Cardiac septum (tissue), 1 donor: ENCODE measurements at regions not wholly inside any gene's neighbourhood (a gene's known extent, or its start where the extent isn't known, plus 50 kb on each side); places are given as distances from the start of the nearest gene placed in this dataset.

Experiments used
- DNase-seq: peaks from one replicate; pipeline ENCODE4 v3.0.0-alpha.2; 2020; ENCODE audit warnings: low spot score
- intact Hi-C: fragments of 100-400 bp; cut with DNase I; formaldehyde crosslinking; loops from one replicate; pipeline ENCODE4 v1.14.0; 2022
- donor health status: DM: no; HTN: no; CAD: no.

- no peak for DNase-seq
These were observed 208.3 kb upstream of the PMFBP1 start for GRCh38 chr16:72380283-72380682.

DNA sequence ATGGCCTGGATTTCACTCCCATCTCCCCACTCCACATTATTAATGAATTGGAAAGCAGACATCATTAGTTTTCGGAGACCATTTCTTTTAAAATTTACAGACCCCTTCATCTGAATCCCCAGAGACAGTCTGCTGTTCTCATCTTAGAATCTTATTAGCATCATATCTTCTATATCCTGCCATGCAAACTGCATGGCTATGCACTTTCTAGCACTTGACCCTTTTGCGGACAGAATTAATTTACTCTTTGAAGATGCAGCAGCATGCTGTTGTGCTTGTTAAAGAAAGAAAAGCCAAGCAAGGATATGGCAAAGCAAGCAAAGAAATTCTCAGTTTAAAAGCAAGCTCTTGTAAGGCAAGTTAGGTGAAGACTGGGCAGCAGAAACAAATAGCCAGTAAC is 201.2 kb upstream of the PMFBP1 start:
- intact Hi-C loops: no loop called here
- no peak for DNase-seq

More at GRCh38 chr16:72380283-72380682, 208.3 kb upstream of the PMFBP1 start:
- intact Hi-C loops: no loop called here

- no peak for DNase-seq
- intact Hi-C loops: no loop called here
These were observed 200.4 kb upstream of the PMFBP1 start for GRCh38 chr16:72372087-72373045.

DNA sequence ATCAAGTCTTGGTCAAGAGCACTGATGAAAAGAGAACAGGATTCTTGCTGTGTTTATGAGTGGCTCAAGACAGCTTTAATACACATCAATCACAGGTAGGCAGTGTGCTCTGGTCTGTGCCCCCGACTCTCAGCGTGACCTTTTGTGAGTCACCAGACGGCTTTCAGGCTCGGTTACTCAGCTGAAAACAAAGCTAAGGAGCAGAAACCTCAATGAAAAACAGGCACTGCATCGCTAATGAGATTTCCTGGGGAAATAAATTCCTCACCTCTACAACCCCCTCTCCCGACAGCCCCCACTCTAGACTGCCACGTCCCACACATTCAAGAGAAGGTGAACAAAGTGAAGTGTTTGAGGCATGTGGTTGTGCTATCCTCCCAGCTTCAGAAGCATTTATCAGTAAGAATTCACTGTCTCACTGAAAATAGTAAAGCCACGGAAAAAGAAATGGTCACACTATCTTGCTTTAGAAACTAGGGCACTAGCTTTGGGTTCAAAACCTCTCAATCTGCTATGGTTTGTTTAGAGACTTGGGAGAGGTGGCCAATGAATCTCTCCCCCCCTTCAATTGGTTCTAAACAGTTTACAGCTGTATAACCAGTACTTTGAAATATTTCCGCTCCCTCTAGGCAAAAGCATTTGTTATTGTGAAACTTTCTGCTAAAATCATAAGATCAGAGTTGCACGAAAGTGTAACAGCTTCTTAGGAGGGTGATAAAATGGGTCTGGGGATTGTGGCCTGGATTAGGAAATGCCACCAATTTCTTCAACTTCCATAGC is 199.5 kb upstream of the PMFBP1 start:
- intact Hi-C loops: no loop called here
- DNase-seq: no peak

DNA sequence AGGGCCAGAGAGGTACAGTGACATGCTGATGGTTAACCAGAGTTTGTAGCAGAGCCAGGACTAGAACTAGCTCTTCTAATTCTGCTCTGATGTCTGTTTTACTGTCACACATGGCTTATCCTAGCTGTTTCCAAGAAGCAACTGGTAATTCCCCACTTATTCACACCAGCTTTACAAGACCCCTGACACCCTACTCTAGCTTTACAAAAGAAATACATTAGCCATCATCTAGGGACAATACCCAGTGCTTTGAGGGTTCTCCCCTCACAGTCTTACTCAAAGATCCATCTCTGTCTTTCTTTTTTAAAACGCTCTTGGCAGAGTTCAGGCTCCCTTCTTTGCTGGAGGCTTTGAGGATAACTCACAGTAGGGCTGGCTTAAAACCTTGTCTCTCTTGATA is 197.3 kb upstream of the PMFBP1 start:
- intact Hi-C loops: no loop called here

GRCh38 chr16:72367851-72368250 is 195.9 kb upstream of the PMFBP1 start:
- intact Hi-C loops: no loop called here
- no peak for DNase-seq

More for the DNA sequence above, 197.3 kb upstream of the PMFBP1 start:
- DNase-seq: no peak

DNA sequence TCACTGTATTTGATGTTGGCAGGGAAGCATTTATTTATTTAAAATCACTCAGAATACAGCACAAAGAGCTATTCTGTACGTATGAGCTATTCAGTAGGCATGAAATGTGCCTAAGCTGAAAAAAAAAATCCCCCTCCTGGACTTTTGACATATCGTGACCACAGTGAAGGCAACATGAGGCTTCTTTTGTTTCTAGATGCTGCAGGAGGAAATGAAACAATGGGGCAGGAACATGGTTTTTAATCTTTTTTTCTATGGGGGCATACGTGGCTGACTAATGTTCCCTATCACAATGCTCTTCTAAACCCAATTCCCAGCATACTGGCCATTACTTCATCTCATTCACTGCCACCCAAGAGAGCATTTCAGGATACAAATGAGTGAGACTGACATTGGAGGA is 191.0 kb upstream of the PMFBP1 start:
- intact Hi-C loops: no loop called here

DNA sequence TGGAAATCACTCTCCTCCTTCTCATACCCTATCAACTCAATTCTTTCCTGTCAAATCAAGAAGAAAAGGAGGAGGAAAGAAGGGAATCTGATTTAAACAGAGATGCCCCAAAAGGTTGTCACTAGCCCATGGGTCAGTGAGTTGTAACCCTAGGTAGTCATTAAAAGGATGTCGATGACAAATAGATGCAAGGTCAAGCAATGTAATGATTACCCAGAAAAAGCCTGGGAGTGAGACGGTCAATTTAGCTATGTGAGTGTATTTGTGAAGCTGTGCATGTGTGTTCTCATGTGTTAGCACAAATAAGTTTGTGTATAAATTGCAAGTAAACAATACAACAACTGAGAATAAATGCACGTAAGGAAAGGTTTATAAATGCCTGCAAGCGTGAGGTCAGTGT is 190.5 kb upstream of the PMFBP1 start:
- no peak for DNase-seq
- intact Hi-C loops: no loop called here

More for the DNA sequence above, 191.0 kb upstream of the PMFBP1 start:
- no peak for DNase-seq

DNA sequence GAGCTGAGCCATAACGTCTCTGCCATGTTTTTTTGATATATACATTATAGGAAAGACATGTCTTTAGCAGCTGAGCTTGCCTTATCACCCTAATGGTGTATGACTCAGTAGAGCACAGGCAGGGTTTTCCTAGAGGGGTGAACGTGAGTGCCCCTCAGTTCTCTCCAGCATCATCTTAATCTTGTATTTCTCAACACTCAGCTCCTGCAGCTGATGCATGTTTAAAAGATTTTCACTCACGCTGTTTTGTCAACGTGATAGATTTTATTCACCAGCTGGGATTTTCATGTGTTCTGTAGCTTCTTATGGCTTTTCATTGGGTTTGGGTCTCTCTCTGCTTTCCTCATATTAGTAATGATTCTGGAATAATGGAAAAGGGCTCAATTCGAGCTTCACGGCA is 186.0 kb upstream of the PMFBP1 start:
- DNase-seq: no peak
- intact Hi-C loops: no loop called here

- no peak for DNase-seq
- intact Hi-C loops: no loop called here
These were observed 183.6 kb upstream of the PMFBP1 start for GRCh38 chr16:72355561-72355960.

DNA sequence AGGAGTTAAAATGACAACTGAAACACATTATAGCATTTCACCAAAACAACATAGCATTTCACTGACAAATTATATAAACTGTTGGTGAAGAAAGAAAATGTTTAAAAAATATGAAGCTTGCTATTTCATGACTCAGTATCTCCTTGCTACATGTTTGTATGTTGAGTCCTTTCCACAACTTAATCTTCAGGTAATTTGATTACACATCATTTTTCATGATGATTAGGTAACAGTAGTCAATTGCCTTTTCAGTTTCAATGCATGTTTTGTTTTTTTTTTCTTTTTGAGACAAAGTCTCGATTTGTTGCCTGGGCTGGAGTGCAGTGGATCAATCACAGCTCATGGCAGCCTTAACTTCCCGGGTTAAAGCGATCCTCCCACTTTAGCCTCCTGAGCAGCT is 177.8 kb upstream of the PMFBP1 start:
- intact Hi-C loops: no loop called here
- DNase-seq: no peak

DNA sequence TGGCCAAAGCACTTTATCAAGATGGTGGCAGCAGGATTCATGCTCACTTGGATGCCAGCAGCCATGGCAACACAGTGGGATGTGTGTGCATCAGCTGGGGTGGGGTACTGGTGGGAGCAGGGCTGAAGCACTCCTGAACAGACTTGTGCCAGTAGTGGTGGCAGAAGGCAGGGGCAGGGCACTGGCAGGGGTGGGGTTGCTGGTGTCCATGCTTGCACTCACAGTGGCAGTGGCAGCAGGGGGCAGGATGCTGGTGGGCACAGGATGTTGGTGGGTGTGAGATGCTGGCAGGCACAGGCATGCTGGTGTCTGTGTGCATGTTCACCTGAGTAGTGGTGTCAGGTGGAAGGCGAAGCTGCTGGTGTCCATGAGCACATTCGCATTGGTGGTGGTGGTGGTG is 161.0 kb upstream of the PMFBP1 start:
- intact Hi-C loops: no loop called here
- DNase-seq: no peak

DNA sequence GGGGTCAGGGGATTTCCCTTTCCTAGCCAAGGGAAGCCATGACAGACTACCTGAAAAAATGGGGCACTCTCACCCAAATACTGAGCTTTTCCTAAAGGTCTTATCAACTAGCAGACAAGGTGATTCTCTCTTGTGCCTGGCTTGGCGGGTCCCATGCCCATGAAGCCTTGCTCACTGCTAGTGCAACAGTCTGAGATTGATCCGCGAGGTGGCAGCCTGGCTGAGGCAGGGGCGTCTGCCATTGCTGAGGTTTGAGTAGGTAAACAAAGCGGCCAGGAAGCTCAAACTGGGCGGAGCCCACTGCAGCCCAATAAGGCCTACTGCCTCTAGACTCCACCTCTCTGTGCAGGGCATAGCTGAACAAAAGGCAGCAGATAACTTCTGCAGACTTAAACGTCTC is 152.6 kb upstream of the PMFBP1 start:
- intact Hi-C loops: no loop called here

GRCh38 chr16:72317446-72317845 is 145.5 kb upstream of the PMFBP1 start:
- intact Hi-C loops: no loop called here
- DNase-seq: no peak

More for the DNA sequence above, 152.6 kb upstream of the PMFBP1 start:
- DNase-seq: no peak

DNA sequence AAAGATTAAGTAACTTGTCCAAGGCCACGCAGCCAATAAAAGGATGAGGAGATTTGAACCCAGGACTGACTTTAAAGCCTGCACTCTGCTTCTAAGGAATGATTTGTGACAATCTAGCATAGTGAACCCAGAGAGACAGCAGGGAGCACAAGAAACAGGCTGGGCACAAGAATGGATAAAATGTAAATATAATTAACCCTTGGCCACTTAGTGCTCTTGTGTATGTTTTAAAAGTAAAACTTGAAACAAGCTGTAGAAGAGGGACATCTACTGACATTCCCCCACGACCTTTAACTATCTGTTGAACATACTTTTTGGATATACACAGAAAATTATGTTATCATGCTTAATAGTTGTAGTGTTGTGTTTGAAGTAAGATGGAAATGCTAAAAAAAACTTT is 141.9 kb upstream of the PMFBP1 start:
- no peak for DNase-seq

GRCh38 chr16:72312828-72313227 is 140.9 kb upstream of the PMFBP1 start:
- no peak for DNase-seq
- intact Hi-C loops: no loop called here

More for the DNA sequence above, 141.9 kb upstream of the PMFBP1 start:
- intact Hi-C loops: no loop called here

DNA sequence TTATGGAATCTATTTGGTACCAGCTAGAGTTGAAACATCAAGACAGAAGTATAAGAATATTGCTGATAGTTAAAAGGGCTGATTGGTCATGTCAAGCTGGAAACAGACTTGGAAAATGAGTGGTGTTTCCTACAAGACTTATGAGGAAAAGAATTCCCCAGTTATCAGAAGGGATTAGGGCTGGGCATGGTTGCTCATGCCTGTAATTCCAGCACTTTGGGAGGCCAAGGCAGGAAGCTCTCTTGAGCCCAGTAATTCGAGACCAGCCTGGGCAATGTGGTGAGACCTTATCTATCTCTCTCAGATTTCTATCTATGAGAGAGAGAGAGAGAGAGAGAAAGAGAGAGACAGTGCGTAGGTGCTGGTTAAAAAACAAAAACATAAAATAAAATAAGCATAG is 139.5 kb upstream of the PMFBP1 start:
- intact Hi-C loops: no loop called here
- DNase-seq: no peak

GRCh38 chr16:72309001-72309400 is 137.0 kb upstream of the PMFBP1 start:
- intact Hi-C loops: no loop called here
- no peak for DNase-seq

DNA sequence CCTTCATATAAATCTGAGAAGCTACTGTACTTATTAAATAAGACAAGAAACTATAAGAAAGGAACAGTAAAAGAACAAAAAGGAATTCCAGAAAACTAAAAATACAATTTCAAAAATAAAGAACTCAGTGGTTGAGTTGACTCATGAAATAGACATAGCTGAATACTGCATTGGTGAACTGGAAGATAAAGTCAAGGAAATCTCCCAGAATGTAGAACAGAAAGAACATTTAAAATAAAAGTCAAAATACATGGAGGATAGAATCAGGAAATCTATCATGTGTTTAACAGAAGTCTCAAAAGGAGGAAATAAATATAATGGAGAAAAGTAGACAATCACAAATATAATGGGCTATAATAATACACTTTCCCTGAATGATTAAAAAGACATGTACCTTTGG is 136.4 kb upstream of the PMFBP1 start:
- no peak for DNase-seq
- intact Hi-C loops: no loop called here

DNA sequence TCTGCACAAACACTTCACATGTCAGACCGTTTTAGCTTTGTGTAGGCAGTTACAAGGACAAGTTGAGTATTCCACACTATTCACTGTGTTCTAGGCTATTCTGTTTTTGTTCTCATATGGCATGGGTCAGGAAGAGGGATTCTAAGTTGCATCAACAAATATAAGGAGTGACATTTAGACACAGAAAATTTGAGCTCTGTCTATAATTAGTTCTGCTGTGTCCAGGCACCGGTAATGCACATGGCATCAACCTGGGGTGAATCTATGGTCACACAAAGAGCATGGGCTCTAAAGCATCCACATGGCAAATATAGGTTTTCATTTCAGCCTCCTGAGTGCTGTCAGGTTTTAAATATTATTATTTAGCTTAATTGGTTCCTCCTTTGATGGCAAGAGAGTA is 130.4 kb upstream of the PMFBP1 start:
- intact Hi-C loops: no loop called here
- DNase-seq: no peak
